ENCODE measurements at regions not wholly inside any gene's neighbourhood (a gene's known extent, or its start where the extent isn't known, plus 50 kb on each side); places are given as distances from the start of the nearest gene placed in this dataset.

- DNase-seq (ENCODE audit: low spot score) = no peak
Measured at GRCh38 chr1:195828325-195828724, 779.9 kb downstream of the KCNT2 start.

- no peak for DNase-seq (ENCODE audit: low spot score)
Measured at GRCh38 chr1:195820925-195821324, 787.3 kb downstream of the KCNT2 start.

- no peak for DNase-seq (ENCODE audit: low spot score)
Measured at GRCh38 chr1:195806060-195806459, 802.2 kb downstream of the KCNT2 start.

- DNase-seq (ENCODE audit: low spot score) = no peak
Measured at GRCh38 chr1:195804547-195804946, 803.7 kb downstream of the KCNT2 start.

GRCh38 chr1:195799016-195799415, 809.2 kb downstream of the KCNT2 start:
- no peak for DNase-seq (ENCODE audit: low spot score)

- DNase-seq (ENCODE audit: low spot score) = no peak
Measured at GRCh38 chr1:195794225-195794624, 814.0 kb downstream of the KCNT2 start.

GRCh38 chr1:195791796-195792195, 816.4 kb downstream of the KCNT2 start:
- no peak for DNase-seq (ENCODE audit: low spot score)

- DNase-seq (ENCODE audit: low spot score) = no peak
Measured at GRCh38 chr1:195790514-195791168, 817.6 kb downstream of the KCNT2 start.

GRCh38 chr1:195789321-195789720, 818.9 kb downstream of the KCNT2 start:
- DNase-seq (ENCODE audit: low spot score) = no peak

GRCh38 chr1:195788721-195789120, 819.5 kb downstream of the KCNT2 start:
- no peak for DNase-seq (ENCODE audit: low spot score)

GRCh38 chr1:195785830-195786229, 822.4 kb downstream of the KCNT2 start:
- DNase-seq (ENCODE audit: low spot score) = no peak

- DNase-seq (ENCODE audit: low spot score) = no peak
Measured at GRCh38 chr1:195773931-195774330, 834.3 kb downstream of the KCNT2 start.

- DNase-seq (ENCODE audit: low spot score) = no peak
Measured at GRCh38 chr1:195769461-195769860, 838.8 kb downstream of the KCNT2 start.

GRCh38 chr1:195768936-195769335, 839.3 kb downstream of the KCNT2 start:
- DNase-seq (ENCODE audit: low spot score) = no peak

GRCh38 chr1:195768377-195768776, 839.9 kb downstream of the KCNT2 start:
- no peak for DNase-seq (ENCODE audit: low spot score)

- no peak for DNase-seq (ENCODE audit: low spot score)
Measured at GRCh38 chr1:195766709-195767108, 841.5 kb downstream of the KCNT2 start.

GRCh38 chr1:195765099-195765498, 843.1 kb downstream of the KCNT2 start:
- no peak for DNase-seq (ENCODE audit: low spot score)

- DNase-seq (ENCODE audit: low spot score) = no peak
Measured at GRCh38 chr1:195763907-195764374, 844.3 kb downstream of the KCNT2 start.

GRCh38 chr1:195763146-195763906, 844.9 kb downstream of the KCNT2 start:
- DNase-seq (ENCODE audit: low spot score) = no peak

GRCh38 chr1:195761104-195761503, 847.1 kb downstream of the KCNT2 start:
- DNase-seq (ENCODE audit: low spot score) = no peak

- no peak for DNase-seq (ENCODE audit: low spot score)
Measured at GRCh38 chr1:195756109-195756508, 852.1 kb downstream of the KCNT2 start.

- DNase-seq (ENCODE audit: low spot score) = no peak
Measured at GRCh38 chr1:195754874-195755273, 853.4 kb downstream of the KCNT2 start.

GRCh38 chr1:195754303-195754702, 853.9 kb downstream of the KCNT2 start:
- DNase-seq (ENCODE audit: low spot score) = no peak

- no peak for DNase-seq (ENCODE audit: low spot score)
Measured at GRCh38 chr1:195748969-195749368, 859.3 kb downstream of the KCNT2 start.
